ENCODE measurements at regions not wholly inside any gene's neighbourhood (a gene's known extent, or its start where the extent isn't known, plus 50 kb on each side); places are given as distances from the start of the nearest gene placed in this dataset.

GRCh38 chr10:47248386-47249090 is 51.5 kb upstream of the GDF10 start:
- TF ChIP-seq CTCF (conservative IDR thresholded peaks at IDR 0.05; ENCODE audit: low read depth, low read length) (no peak), EZH2 (IDR thresholded peaks at IDR 0.05; ENCODE audit: low read length, unreplicated experiment) (no peak)
